Right atrium auricular region (tissue), 2 donors: ENCODE measurements at regions not wholly inside any gene's neighbourhood (a gene's known extent, or its start where the extent isn't known, plus 50 kb on each side); places are given as distances from the start of the nearest gene placed in this dataset.
A peak's percentile ranks its signal among the peaks of the same experiment; 100 is the strongest.

Source experiments
- DNase-seq: peaks from one replicate; pipeline ENCODE4 v3.0.0-alpha.2; 2019; ENCODE audit warnings: low spot score
- H3K27ac ChIP-seq, 2 donors: fragments of 200-600 bp; sonication (generic); 1 replicate in 1 of 2; 2 replicates in 1 of 2; pipeline ENCODE4 v1.5.1; 2016 to 2019
- H3K27me3 ChIP-seq, 2 donors: fragments of 200-600 bp; sonication (generic); one replicate each; pipeline versions ENCODE4 v1.5.1 to v1.6.0; 2017 to 2019
- H3K36me3 ChIP-seq: fragments of 200-600 bp; sonication (generic); one replicate; pipeline ENCODE4 v1.5.1; 2016
- H3K4me1 ChIP-seq, 2 donors: fragments of 200-600 bp; sonication (generic); one replicate each; pipeline versions ENCODE4 v1.5.1 to v1.6.0; 2017 to 2019
- H3K4me3 ChIP-seq, 2 donors: fragments of 200-600 bp; sonication (generic); 1 replicate in 1 of 2; 2 replicates in 1 of 2; pipeline ENCODE4 v1.5.1; 2017 to 2019; ENCODE audit warnings: mild to moderate bottlenecking in 1 of 2, moderate library complexity in 1 of 2
- H3K9me3 ChIP-seq, 2 donors: fragments of 200-600 bp; sonication (generic); one replicate each; pipeline ENCODE4 v1.5.1; 2019
- CTCF ChIP-seq, 2 donors: fragments of 200-600 bp; sonication (generic); IDR thresholded peaks; one replicate each; pipeline ENCODE4 v1.5.1; 2019; ENCODE audit warnings: antibody characterized with exemption in 2 of 2

DNA sequence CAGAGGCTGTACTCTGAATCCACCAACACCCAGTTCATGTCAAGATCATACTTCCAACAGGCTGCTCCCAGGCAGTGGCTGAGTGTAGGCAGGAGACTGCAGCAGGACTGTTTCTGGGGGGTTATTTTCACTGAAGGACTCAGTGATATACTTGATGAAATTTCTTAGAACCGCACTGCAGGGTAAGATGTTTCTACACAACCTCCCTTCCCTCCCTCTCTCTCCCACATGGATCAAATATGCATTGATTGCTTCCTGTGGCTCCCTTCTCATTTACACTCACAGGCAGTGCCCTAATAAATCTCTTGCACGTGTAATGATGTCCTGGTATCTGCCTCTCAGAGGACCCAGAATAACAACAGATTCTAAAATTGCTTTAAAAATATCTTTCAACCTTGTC lies 251.3 kb upstream of the CCDC179 start:
- no peak for DNase-seq
- H3K36me3 ChIP-seq = no peaks in the 10 kb centered on the region
- no peaks in the 10 kb centered on the region for H3K9me3 ChIP-seq
- TF ChIP-seq CTCF (IDR thresholded peaks at IDR 0.05) = no peak
- H3K4me3 ChIP-seq = no peak overlapping the region
- H3K4me1 ChIP-seq = no peaks in the 10 kb centered on the region
- H3K27me3 ChIP-seq = no peaks in the 10 kb centered on the region
- no peak overlapping the region for H3K27ac ChIP-seq

GRCh38 chr11:23112390-23112789 lies 252.1 kb upstream of the CCDC179 start:
- Histone ChIP-seq H3K4me3 (no peak overlapping the region), H3K9me3 (no peaks in the 10 kb centered on the region), H3K36me3 (no peaks in the 10 kb centered on the region), H3K27me3 (no peaks in the 10 kb centered on the region), H3K27ac (no peak overlapping the region), H3K4me1 (no peaks in the 10 kb centered on the region)
- TF ChIP-seq CTCF (IDR thresholded peaks at IDR 0.05) = no peak
- no peak for DNase-seq

DNA sequence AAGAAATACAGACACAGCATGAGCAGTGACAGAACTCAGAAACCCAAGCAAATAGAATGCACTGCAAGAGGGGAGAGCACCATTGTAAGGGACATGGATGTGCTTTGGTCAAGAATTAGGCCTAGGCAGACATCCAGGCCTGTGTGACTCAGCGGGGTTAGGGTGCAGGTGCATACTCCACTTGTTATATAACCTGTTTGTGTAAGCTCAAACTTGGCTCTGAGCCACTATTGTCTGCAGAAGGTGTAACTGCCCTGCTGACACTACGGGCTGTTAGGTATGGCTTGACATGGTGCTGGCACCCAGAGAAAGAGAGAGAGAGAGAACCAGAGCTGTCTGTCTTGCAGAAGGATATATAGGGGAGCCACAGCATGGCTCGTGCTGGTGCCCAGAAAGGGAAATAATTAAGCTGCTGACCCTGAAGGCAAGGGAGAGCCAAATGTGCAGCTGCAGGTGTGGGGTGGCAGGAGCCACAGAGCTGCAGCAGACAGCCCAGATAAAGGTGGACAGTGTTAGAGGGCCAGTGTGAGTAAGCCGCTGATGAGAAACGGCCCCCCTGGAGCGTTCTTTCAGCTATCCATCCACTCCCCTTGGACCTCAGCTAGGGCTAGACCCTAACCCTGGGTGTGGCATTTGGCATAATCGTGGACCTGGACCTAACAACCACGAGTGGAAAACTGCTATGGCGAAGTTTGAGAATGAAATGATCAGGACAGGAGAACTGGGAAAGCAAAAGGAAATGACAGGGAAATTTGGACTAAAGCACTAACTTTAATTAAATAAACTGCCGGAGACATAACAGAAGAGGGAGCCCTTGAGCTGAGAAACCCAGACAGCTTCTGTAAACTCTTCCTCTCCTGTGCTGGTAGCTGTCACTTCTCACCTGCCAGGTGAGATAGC lies 253.0 kb upstream of the CCDC179 start:
- no peak for DNase-seq
- H3K27ac ChIP-seq = no peak overlapping the region
- peak in 1 of 2 donors; percentile 63 for TF ChIP-seq CTCF (IDR thresholded peaks at IDR 0.05)
- no peaks in the 10 kb centered on the region for H3K27me3 ChIP-seq
- no peaks in the 10 kb centered on the region for H3K36me3 ChIP-seq
- H3K4me3 ChIP-seq = no peak overlapping the region
- no peaks in the 10 kb centered on the region for H3K9me3 ChIP-seq
- no peaks in the 10 kb centered on the region for H3K4me1 ChIP-seq

- no peak for DNase-seq
- no peak overlapping the region for H3K27ac ChIP-seq
- H3K4me1 ChIP-seq = no peaks in the 10 kb centered on the region
- H3K9me3 ChIP-seq = no peaks in the 10 kb centered on the region
- H3K36me3 ChIP-seq = no peaks in the 10 kb centered on the region
- TF ChIP-seq CTCF (IDR thresholded peaks at IDR 0.05) = no peak
- H3K27me3 ChIP-seq = no peaks in the 10 kb centered on the region
- no peak overlapping the region for H3K4me3 ChIP-seq
These were observed 253.6 kb upstream of the CCDC179 start for GRCh38 chr11:23113887-23114216.

GRCh38 chr11:23123753-23124152 lies 263.5 kb upstream of the CCDC179 start:
- no peaks in the 10 kb centered on the region for H3K36me3 ChIP-seq
- H3K27ac ChIP-seq = no peak overlapping the region
- no peaks in the 10 kb centered on the region for H3K4me1 ChIP-seq
- TF ChIP-seq CTCF (IDR thresholded peaks at IDR 0.05) = no peak
- no peaks in the 10 kb centered on the region for H3K9me3 ChIP-seq
- H3K27me3 ChIP-seq = no peaks in the 10 kb centered on the region
- no peak for DNase-seq
- H3K4me3 ChIP-seq = no peak overlapping the region

DNA sequence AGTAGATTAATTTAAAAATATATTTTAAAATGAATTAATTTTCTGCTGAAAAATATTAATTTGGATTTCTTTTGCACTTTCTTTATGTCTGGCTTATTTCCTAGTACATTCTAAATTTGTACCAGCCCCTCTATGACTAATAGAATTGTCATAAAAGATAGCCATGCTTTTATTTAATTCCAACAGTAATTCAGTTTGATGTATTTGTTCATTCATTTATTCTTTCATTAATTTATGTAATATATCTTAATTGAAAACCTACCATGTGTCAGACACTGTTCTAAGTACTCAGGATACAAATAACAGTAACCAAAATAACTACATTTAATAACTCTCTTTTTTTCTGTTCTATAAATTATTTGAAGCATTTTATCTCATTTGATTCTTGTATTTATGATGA lies 264.0 kb upstream of the CCDC179 start:
- TF ChIP-seq CTCF (IDR thresholded peaks at IDR 0.05) = no peak
- no peak overlapping the region for H3K4me3 ChIP-seq
- H3K9me3 ChIP-seq = no peaks in the 10 kb centered on the region
- H3K27ac ChIP-seq = no peak overlapping the region
- no peak for DNase-seq
- no peaks in the 10 kb centered on the region for H3K4me1 ChIP-seq
- no peaks in the 10 kb centered on the region for H3K36me3 ChIP-seq
- H3K27me3 ChIP-seq = no peaks in the 10 kb centered on the region
